ENCODE measurements at regions not wholly inside any gene's neighbourhood (a gene's known extent, or its start where the extent isn't known, plus 50 kb on each side); places are given as distances from the start of the nearest gene placed in this dataset.

GRCh38 chr2:187708272-187708671 is 154.0 kb upstream of the TFPI start:
- 83% methylated on average over 1 of the region's 1 CpG; no CpG with 5 or more reads in 1 of the 2 experiments for WGBS, 2 experiments (ENCODE audit: insufficient coverage in 1 of 2, insufficient read length in 1 of 2)
- Histone ChIP-seq H3K36me3 (ENCODE audit: control insufficient read depth, insufficient read depth, low read length) (no peaks in the 10 kb centered on the region), H3K4me1 (ENCODE audit: control insufficient read depth, insufficient read depth, low read length) (no peaks in the 10 kb centered on the region), H3K9me3 (ENCODE audit: control insufficient read depth, low read length) (peaks cover 4% of the 10 kb centered on the region), H3K27me3 (ENCODE audit: control insufficient read depth, insufficient read depth, low read length, poor library complexity, severe bottlenecking) (no peaks in the 10 kb centered on the region), H3K27ac (ENCODE audit: low read depth, low read length) (no peak overlapping the region), H3K9ac (ENCODE audit: extremely low read depth, low read length, poor library complexity, severe bottlenecking) (no peak overlapping the region), H3K4me3 (ENCODE audit: low read length) (no peak overlapping the region)
- no peak for DNase-seq
- TF ChIP-seq CTCF (conservative IDR thresholded peaks at IDR 0.05): no peak
- H3K27me3 Mint-ChIP-seq (ENCODE audit: insufficient read depth): no peaks in the 10 kb centered on the region
- H3K4me1 Mint-ChIP-seq: no peaks in the 10 kb centered on the region
- peaks cover 3% of the 10 kb centered on the region for H3K36me3 Mint-ChIP-seq (ENCODE audit: low read depth)
- H3K9me3 Mint-ChIP-seq: peaks cover 7% of the 10 kb centered on the region
- H3K4me3 Mint-ChIP-seq: no peak overlapping the region
- no peak overlapping the region for H3K27ac Mint-ChIP-seq

GRCh38 chr2:187709065-187709464 is 154.8 kb upstream of the TFPI start:
- Mint-ChIP-seq H3K36me3 (ENCODE audit: low read depth) (no peaks in the 10 kb centered on the region), H3K4me1 (no peaks in the 10 kb centered on the region), H3K4me3 (no peak overlapping the region), H3K27ac (no peak overlapping the region), H3K27me3 (ENCODE audit: insufficient read depth) (no peaks in the 10 kb centered on the region), H3K9me3 (no peaks in the 10 kb centered on the region)
- no peak overlapping the region for H3K4me3 ChIP-seq (ENCODE audit: low read length)
- H3K9me3 ChIP-seq (ENCODE audit: control insufficient read depth, low read length): no peaks in the 10 kb centered on the region
- no peak for DNase-seq
- no peak overlapping the region for H3K27ac ChIP-seq (ENCODE audit: low read depth, low read length)
- H3K9ac ChIP-seq (ENCODE audit: extremely low read depth, low read length, poor library complexity, severe bottlenecking): no peak overlapping the region
- H3K4me1 ChIP-seq (ENCODE audit: control insufficient read depth, insufficient read depth, low read length): no peaks in the 10 kb centered on the region
- 100% methylated on average over 2 of the region's 2 CpGs; no CpG with 5 or more reads in 1 of the 2 experiments for WGBS, 2 experiments (ENCODE audit: insufficient coverage in 1 of 2, insufficient read length in 1 of 2)
- no peak for TF ChIP-seq CTCF (conservative IDR thresholded peaks at IDR 0.05)
- no peaks in the 10 kb centered on the region for H3K36me3 ChIP-seq (ENCODE audit: control insufficient read depth, insufficient read depth, low read length)
- no peaks in the 10 kb centered on the region for H3K27me3 ChIP-seq (ENCODE audit: control insufficient read depth, insufficient read depth, low read length, poor library complexity, severe bottlenecking)

GRCh38 chr2:187710791-187711521 is 156.7 kb upstream of the TFPI start:
- no peak for TF ChIP-seq CTCF (conservative IDR thresholded peaks at IDR 0.05)
- Mint-ChIP-seq H3K36me3 (ENCODE audit: low read depth) (peaks cover 9% of the 10 kb centered on the region), H3K9me3 (peaks cover 6% of the 10 kb centered on the region), H3K27ac (no peak overlapping the region), H3K4me3 (no peak overlapping the region), H3K27me3 (ENCODE audit: insufficient read depth) (no peaks in the 10 kb centered on the region), H3K4me1 (no peaks in the 10 kb centered on the region)
- H3K4me1 ChIP-seq (ENCODE audit: control insufficient read depth, insufficient read depth, low read length): no peaks in the 10 kb centered on the region
- no peak overlapping the region for H3K4me3 ChIP-seq (ENCODE audit: low read length)
- H3K9ac ChIP-seq (ENCODE audit: extremely low read depth, low read length, poor library complexity, severe bottlenecking): no peak overlapping the region
- peaks cover 10% of the 10 kb centered on the region for H3K9me3 ChIP-seq (ENCODE audit: control insufficient read depth, low read length)
- DNase-seq: no peak
- H3K36me3 ChIP-seq (ENCODE audit: control insufficient read depth, insufficient read depth, low read length): no peaks in the 10 kb centered on the region
- H3K27ac ChIP-seq (ENCODE audit: low read depth, low read length): no peak overlapping the region
- no peaks in the 10 kb centered on the region for H3K27me3 ChIP-seq (ENCODE audit: control insufficient read depth, insufficient read depth, low read length, poor library complexity, severe bottlenecking)

All from endodermal cell (in vitro differentiated cells).